HG02763 (cell line): ENCODE measurements at regions not wholly inside any gene's neighbourhood (a gene's known extent, or its start where the extent isn't known, plus 50 kb on each side); places are given as distances from the start of the nearest gene placed in this dataset.

Experiments used
- ATAC-seq: cut with Tn5 transposase; IDR thresholded peaks from one replicate; pipeline ENCODE4 v1.9.1; 2021; ENCODE audit warnings: mild to moderate bottlenecking, moderate library complexity; ENCODE audit not compliant: unreplicated experiment

DNA sequence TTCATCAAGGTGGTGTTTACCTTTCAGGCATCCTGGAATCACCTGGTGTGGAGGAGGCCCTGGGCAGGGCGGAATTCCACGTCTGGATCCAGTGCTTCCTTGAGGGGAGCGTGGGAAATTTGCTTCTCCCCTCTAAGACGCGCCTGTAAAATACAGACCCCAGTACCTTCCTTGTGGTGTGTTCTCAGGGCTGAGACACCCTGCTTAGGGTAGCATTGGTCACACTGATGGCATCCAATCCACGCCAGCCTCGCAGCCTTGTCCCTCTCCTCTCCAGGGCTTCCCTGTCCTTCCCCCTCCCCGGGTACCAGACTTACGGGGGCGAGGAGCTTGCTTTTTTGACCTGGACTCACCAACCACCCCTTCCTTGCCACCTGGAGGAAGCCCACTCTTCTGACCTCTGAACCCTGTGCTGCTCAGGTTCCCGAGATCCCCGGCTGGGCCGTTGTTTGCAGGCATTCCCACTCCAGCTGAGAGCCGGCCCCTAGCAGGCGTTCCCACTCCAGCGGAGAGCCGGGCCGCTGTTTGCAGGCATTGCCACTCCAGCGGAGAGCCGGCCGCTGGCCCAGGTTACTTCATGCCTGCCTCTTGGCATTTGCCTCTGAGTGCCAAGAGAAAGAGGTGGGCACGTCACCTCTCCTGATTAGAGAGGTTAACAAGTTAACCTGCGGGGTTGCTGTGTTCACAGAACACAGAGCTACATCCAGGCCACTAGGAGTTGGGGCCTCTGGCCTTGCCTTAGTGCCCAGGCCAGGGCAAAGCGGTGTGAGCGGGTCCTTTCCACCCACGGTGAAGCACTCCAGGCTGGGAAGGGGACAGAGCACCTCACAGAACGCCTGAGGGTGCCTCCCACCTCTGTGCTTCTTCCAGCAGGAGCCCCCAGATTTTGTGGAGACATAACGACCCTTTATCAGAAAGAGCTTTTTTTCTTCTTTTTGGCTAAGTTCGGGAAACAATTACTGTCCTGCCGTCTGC lies 254.0 kb upstream of the PPP2R2D start:
- no peak for ATAC-seq

DNA sequence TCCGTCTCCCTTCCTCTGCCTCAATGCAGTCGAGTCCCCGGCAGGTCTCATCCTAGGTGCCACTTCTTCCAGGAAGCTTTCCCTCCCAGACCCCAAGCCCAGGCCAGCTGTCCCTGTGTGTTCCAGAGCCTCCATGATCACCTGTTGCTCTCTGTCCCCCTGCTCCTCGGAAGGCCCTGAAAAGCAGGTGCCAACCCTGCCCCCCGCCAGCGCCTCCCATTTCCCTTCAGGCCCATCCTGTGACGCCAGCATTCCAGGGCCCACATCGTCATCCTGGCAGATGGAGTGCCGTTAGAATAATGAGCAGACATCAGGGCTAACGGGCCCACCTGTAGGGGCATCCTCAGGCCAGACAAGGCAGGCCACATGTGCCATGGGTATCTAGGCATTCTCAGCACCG lies 253.0 kb upstream of the PPP2R2D start:
- no peak for ATAC-seq

DNA sequence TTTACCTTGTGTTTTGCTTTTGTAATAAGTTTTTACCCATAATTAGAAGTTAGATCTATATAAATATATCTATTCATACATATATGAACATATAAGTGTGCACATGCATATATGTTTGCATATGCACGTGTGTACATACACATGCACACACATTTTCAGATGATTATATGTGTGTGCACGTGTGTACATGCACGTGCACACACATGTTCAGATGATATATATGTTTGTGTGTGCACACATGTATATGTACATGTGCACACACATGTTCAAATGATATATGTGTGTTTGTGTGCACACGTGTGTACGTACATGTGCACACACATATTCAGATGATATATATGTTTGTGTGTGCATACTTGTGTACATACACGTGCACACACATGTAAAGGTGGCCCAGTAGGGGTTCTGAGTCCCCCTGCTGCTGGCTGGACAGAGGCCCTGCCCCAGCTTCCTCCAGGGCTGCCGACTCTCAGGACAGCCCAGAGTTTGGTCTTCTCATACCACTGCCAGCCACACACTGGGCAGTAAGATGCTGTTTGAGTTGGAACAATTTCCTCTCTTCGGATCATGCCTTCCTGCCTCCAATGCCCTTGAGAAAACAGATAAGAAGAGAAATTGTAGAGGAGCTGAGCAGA lies 252.3 kb upstream of the PPP2R2D start:
- no peak for ATAC-seq

DNA sequence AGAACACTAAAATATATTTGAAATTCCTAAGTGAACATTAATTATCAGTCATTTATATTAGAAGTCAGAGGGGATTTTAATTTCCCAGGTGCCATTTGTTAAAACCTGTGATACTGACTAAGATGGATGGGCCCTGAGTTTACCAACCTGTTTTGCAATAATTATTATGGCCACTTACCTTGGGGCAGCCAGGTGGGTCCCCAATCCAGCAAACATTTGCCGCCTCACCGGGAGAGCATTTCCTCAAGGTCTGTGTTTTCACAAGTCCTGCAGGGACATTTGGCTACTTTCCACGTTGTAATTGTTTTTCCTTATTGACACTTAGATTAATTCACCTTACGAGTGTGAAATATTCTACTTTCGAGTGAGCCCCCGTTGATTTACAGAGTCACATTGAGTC lies 251.2 kb upstream of the PPP2R2D start:
- no peak for ATAC-seq

DNA sequence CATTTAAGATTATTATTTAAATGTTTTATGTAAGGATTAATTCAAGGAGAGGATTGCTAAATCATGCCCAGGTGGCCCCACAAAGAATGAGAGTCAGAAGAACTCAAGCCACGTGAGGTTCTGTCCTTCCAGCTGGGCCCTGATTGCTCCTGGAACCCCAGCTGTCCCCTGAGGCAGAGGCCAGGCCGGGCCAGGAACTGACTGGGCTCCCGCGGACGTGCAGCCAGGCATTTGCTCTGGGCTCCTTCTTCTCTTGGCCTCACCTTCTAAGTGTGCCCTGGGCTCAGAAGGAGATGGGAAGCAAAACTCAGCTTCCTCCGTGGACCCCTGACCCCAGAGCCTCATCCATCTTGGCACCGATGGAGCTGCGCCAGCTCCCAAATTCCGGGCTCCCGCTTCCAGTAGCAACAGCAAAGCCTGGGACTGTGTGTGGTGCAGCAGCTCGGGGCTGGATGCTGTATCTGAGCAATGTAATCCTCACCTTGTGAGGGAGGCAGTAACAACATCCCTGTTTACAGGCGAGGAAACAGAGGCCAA lies 250.6 kb upstream of the PPP2R2D start:
- ATAC-seq: no peak

DNA sequence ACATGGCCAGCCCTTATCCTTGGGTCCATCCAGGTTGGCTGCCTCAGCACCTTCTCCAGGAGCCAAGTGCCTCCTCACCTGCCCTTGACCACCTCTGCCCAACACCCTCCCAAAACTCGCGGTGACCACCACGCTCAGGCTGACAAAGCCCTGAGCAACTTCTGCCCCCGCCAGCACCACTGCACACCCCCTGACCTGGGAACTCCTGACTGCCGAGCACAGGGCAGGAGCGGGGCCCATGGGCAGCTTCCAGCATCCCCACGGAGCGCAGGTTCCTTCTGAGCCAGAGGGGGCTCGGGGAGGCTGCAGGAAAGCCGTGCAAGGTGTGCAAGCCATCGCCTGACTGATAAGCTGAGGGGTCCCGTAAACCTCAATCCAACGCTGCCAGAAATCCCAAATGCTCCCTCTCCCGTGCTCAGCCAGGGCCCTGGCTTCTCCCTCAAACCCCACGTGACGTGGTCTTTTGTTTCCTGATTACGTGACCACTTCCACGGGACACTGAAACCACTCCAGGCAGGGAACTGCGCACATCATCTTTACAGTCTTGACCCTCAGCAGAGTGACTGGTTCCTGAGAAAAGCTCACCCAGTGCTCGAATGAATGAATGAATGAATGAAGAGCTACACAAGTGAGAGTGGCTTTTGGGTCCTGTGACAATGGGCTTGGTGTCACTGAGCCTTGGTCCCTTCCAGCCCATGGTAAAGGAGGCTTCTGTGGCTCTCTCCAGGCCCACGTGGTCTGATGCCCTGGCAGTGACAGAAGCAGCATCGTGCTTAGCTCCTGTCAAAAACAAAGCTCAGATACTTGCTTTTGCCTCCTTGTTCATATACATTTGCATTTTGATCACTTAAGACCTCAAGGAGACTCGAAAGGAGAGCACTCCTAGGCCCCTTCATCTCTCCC lies 249.8 kb upstream of the PPP2R2D start:
- ATAC-seq: no peak

DNA sequence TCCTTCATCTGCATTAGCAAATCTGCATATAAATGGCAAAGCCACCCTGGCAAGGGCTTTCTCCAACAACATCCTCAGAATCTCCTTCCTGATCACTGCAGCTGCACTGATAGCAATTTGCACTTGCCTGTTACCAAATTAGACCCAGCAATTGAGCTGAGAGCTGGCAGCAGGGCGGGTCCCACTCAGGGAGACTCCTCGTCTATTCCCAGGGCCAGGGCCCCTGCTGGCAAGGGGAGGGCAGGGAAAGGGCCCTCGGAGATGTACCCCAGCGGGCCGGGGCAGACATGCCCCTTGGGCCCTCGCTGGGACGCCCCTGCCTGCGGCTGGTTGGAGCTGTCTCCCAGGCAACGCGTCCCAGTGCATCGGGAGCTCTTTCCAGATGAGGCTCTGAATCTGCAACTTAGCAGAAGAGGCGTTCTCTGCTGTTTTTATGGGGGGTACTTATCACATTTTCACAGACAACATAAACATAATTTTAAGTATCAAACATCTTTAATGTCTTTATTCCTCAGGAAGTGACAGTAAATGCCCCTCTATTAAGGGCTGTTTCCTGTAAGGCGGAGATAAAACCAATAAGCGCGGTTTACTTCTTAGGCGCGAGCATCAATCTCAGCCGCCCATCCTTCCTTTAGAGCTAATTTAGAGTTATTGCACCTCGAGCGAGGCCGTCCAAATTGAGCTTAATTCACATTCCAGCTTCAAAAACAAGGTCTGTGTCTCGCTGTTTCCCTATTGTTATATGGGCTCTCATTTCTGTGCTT lies 249.0 kb upstream of the PPP2R2D start:
- ATAC-seq: no peak

DNA sequence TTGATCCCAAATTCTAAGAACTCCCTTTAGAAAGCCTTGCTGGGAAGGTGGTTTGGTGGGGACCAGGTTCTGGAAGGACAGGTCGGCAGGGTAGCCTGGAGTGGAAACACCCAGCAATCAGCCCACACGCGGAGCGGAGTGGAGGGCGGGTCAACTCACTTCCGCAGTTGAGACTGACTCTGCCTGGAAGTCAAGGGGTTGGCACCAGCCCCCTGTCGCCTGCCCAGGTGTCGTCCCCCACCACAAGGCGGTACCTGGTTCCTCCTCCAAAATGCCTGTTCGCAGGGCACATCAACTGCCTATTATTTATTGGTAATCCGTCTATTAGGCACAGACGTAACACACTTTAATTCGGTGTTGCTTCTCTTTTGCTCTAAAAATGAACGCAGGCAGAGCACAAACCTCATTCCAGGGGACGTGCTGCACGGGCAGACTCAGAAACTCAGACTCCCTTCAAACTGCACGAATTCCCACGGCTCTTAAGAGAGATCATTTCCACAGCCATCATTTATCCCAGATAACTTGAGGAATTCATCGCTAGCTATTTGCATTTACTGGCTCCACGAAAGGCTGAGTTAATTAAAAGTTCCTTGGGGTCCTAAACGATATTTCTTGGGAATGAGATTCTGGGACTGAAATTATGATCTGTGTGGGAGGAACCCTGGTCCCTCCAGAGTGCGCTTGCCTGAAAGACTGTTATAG lies 248.2 kb upstream of the PPP2R2D start:
- no peak for ATAC-seq

DNA sequence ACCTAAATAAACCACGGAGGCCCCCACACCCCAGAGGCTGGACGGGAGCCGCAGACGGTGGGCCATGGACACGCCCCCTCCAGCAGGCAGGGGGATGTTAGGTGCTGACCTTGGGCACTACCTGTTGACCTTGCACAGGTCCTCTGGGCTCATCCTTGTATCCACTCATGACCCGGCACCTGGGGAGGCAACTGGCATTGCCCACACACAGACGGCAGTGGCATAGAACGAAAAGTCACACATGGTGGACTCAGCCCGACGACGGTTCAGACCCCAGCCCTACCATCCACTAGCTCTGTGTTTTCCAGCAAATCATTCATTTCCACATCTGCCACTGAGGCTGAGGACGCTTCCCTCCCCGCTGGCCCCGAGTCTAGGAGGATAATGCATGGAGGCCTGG lies 247.7 kb upstream of the PPP2R2D start:
- no peak for ATAC-seq

DNA sequence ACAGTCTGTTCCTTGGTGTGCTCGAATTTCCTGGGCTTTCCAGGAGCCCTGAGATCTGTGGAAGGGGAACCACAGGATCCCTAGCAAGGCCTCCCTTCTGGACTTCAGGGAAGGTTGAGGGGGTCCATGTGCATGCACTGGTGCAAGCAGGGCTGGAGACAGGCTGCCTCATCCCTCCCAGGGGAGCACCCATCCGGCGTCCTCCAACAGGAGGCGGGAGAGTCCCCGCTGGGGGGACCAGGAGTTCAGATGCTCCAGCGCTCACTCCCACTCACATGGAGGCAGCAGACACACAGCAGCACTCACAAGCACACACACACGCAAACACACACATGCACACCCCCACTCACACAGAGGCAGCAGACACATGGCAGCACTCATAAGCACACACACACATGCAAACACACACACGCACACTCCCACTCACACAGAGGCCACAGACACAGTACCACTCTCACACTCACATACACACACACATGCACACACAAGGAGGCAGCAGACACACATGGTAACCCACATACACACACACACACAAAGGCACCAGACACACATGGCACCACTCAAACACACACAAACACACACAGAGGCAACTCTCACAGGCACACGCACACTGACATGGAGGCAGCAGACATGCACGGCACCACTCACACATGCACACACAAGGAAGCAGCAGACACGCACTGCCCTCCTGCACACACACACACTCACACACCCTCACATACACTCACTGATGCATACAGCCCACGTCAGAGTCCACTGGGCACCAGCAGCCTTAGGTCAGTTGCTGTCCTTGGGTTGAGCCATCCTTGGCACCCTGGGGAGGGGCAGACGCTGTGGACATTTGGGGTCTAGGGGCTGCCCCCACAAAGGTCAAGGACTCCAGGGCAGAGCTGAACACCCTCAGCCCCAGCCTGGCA lies 247.0 kb upstream of the PPP2R2D start:
- ATAC-seq: no peak

DNA sequence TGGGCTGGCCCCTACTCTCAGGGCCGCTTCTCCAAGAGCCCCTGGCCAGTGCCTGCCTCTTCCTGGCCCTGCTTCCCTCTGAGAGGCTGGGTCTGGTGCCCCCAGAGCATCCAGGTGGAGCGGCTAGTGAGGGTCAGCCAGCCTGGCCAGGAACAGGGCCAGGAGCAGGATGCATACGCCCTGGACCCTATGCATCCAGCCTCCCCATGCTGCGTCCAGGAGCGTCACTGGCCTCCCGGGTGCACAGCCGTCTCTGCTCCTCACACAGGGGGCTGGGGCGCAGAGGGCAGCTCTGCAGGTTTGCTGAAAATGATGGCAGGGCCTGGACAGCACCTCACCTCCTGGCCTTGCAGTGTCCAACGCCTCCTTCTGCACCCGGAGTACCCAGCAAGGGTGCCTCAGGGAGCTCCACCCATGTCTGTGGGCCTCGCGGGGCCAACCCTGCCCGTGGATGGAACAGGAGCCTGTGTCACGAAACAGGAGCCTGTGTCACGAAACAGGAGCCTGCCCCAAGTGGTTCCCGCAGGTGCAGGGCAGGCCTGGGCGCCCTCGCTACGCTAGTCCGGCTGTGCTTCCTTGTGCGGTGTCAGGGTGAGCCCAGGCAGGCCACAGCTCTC lies 246.2 kb upstream of the PPP2R2D start:
- ATAC-seq: no peak

DNA sequence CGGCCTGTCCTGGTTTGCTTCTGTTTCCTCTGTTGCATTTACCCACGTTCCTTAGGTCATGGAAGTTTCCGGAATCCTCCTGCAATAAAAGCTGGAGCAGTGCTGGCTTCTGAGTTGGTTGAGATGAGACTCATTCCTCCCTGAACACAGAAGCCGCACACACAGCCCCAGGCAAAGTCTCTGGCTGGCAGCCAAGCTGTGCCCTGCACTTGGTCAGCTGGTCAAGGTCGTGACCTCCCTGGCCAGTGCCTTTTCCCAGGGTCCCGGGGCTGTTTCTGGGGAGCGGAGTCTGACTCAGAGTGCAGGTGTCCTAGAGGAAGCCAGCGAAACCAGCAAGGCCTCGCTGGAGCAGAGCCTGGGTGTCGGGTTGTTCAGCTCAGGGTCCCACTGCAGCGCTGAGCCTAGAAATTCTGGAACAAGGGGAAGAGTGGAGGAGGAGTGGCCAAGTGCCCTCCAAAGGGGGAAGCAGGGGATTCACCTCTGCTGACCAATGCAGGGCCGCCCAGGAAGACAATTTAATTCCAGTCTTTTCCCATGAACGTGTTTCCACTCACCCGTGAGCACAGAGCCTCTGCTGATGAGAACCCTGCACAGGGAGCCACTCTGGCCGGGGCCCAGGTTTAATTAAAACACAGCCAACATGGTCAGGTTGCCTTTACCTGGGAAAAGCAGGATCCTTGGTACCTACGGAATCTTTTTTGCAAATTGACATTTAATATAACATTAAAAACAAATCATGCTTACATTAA lies 245.5 kb upstream of the PPP2R2D start:
- no peak for ATAC-seq

DNA sequence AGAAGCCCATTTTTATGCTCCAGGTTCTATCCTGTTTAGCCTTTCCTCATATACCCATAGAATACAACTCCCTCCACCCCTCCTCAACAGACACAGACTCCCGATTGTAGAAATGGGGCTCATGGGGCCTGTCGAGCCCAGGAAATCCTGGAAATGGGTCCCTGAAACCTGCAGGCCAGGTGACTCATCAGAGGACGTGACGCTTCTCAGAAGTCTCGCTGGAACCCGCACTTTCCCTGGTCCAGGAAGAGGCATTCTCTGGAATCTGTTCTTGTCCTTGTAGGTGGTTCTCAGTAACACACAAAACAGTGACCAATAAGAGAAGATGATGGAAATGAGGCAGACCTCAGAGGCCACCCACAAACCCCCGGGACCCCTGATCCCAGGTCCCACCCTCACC lies 244.8 kb upstream of the PPP2R2D start:
- ATAC-seq: no peak

DNA sequence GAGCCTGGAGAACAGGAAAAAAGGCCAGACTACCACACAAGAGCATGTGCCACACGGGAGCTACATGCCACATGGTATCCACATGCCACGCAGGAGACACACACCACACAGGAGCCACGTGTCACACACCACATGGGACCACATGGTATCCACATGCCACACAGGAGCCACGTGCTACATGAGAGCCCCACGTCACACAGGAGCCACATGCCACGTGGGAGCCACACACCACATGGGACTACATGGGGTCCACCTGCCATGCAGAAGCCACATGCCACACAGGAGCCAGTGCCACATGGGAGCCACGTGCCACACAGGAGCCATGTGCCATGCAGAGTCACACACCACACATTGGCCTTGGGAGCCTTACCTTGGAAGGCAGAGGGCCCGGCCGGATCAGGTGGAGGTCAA lies 244.4 kb upstream of the PPP2R2D start:
- ATAC-seq: no peak

DNA sequence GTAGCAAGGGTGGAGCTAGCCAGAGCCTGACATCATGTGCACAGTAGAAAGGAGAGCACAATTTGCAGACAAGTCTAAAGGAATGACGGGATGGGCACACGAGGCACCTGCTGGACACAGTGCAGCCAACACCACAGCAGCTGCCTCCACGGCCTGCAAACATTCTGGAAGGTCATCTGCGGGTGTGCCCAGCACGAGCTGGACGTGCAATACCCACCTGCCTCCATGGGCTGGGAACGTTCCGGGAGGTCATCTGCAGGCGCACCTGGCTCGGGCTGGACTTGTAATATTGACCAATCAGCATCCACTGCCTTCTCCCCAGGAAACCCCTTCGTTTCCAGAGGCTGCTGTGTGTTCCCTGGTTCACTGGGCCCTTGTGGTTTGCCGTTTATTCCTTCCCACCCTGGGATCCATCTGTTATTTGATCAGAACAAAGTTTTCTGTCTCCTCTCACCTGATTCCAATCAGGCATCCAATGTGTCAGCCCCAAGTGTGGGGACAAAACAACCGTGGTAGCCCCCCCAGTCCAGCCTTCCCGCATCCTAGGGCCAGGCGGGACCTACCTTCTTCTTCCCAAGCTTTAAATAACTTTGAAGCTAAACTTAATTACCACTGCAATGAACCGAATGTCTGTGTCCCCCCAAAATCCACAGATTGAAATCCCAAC lies 243.4 kb upstream of the PPP2R2D start:
- no peak for ATAC-seq

DNA sequence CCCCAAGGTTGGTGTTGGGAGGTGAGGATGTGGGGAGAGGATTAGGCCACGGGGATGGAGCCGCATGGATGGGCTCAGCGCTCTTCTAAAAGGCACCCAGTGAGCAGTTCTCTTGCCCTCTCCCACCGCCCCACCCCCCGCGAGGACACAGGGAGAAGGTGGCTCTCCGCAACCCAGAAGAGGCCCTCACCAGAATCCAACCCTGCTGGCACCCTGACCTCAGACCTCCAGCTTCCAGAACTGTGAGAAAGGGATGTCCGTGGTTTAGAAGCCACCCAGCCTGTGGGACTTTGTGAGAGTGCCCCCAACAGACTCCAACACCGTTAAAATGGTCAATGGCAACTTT lies 242.8 kb upstream of the PPP2R2D start:
- no peak for ATAC-seq

DNA sequence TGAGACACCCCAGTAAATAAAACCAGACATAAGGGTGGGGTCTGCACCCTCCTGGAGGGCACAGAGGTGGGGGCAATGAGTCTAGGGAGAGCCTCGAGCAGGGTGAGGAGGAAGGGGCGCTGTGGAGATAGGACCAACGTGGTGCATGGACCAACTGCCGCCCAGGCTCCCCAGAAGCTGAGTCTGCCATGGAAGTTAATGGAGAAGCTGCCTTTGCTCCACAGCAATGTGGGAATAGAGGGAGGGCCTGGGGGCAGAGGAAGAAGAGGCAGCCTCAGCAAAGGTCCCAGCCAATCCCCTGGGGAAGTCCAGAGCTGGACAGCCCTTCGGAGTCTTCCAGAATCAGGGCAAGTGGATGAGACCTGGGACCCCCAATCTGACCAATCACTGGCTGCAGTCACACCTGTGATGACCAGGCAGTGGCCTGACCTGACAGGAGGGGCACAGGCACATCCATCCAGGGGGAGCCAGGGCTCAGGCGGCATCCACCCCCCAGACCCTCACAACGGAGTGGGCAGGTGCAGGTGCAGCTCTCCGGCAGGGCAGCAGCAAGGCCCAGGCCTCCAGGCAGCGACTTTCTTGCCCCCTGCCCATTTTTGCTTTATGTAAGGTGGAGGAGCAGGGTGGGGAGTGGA lies 242.2 kb upstream of the PPP2R2D start:
- no peak for ATAC-seq
